Ovary (tissue), 7 donors: ENCODE measurements at regions not wholly inside any gene's neighbourhood (a gene's known extent, or its start where the extent isn't known, plus 50 kb on each side); places are given as distances from the start of the nearest gene placed in this dataset.
A peak's percentile ranks its signal among the peaks of the same experiment; 100 is the strongest.
"Not testable (repeated sequence)": the region's sequence is repeated elsewhere in the genome, so short reads cannot be mapped to it uniquely, and the experiment has no call there.

Experiments
- DNase-seq, 5 donors: peaks; one replicate each; pipeline ENCODE4 v3.0.0-alpha.2; 2019 to 2020
- H3K27ac ChIP-seq, 2 donors: fragments of 200-600 bp; one replicate each; pipeline versions ENCODE4 v1.5.1 to v1.8.0; 2019 to 2022
- H3K27me3 ChIP-seq: fragments of 200-600 bp; one replicate; pipeline ENCODE4 v1.8.0; 2022
- H3K36me3 ChIP-seq: fragments of 200-600 bp; sonication (generic); one replicate; pipeline ENCODE4 v1.5.1; 2019
- H3K4me1 ChIP-seq: one replicate; pipeline ENCODE4 v1.8.1; 2013; ENCODE audit warnings: mild to moderate bottlenecking, moderate library complexity; ENCODE audit not compliant: insufficient read depth
- H3K4me3 ChIP-seq: fragments of 200-600 bp; sonication (generic); one replicate; pipeline ENCODE4 v1.5.1; 2017
- H3K9me3 ChIP-seq, 2 donors: fragments of 200-600 bp in 1 of 2; sonication (generic) in 1 of 2; one replicate each; pipeline versions ENCODE4 v1.5.1 to v1.8.1; 2013 to 2019; ENCODE audit warnings: mild to moderate bottlenecking in 1 of 2, moderate library complexity in 1 of 2
- CTCF ChIP-seq, 3 donors: fragments of 450-650 bp in 2 of 3; fragments of 200-600 bp in 1 of 3; IDR thresholded peaks; one replicate each; pipeline versions ENCODE4 v1.5.1 to v1.8.0; 2016 to 2022; ENCODE audit warnings: antibody characterized with exemption in 3 of 3, mild to moderate bottlenecking in 1 of 3
- EP300 ChIP-seq: sonication (generic); formaldehyde crosslinking; IDR thresholded peaks from one replicate; pipeline ENCODE4 v1.6.1; 2017; ENCODE audit warnings: antibody characterized with exemption
- POLR2A ChIP-seq: fragments of 450-650 bp; IDR thresholded peaks from one replicate; pipeline ENCODE4 v1.6.1; 2017; ENCODE audit warnings: antibody characterized with exemption, mild to moderate bottlenecking, moderate library complexity
- WGBS, 3 donors: extraction: QIAGEN DNeasy Blood & Tissue Kit in 1 of 3; methylation state at CpG; one replicate each; pipeline versions ENCODE4 v1.1.5 to v1.1.7; 2013 to 2017; 5-methylcytosine and 5-hydroxymethylcytosine counted together
- intact Hi-C, 4 donors: fragments of 100-400 bp; cut with DNase I; formaldehyde crosslinking; loops; one replicate each; pipeline versions ENCODE4 v1.11.0 to v1.15.1; 2022 to 2023
- donor health status: DM: no; HTN: no; CAD: no; lungs with moderate emphysema.
- donor health status: DM: no; HTN: no; CAD: no.
- donor health status: Bipolar disorder and iron deficiency.
- donor health status: DM: no; HTN: no; CAD: no.
- donor health status: DM: yes; HTN: yes; CAD: no.

- TF ChIP-seq EP300: no peak
- no peak for TF ChIP-seq CTCF (IDR thresholded peaks at IDR 0.05)
- no peak for TF ChIP-seq POLR2A
- no peaks in the 10 kb centered on the region for H3K36me3 ChIP-seq
- H3K9me3 ChIP-seq: no peaks in the 10 kb centered on the region
- H3K27me3 ChIP-seq: no peaks in the 10 kb centered on the region
- no peaks in the 10 kb centered on the region for H3K4me1 ChIP-seq
- 83 to 87% (median 86%) methylated on average over 5 of the region's 5 CpGs for WGBS, 3 donors
- no peak for DNase-seq
- H3K4me3 ChIP-seq: no peak overlapping the region
- intact Hi-C loops: no loop called here
- H3K27ac ChIP-seq: no peak overlapping the region
These were observed 120.8 kb upstream of the PZP start for GRCh38 chr12:9329019-9329418.

- Histone ChIP-seq H3K27me3 (no peaks in the 10 kb centered on the region), H3K36me3 (no peaks in the 10 kb centered on the region), H3K4me1 (no peaks in the 10 kb centered on the region), H3K4me3 (no peak overlapping the region), H3K27ac (no peak overlapping the region), H3K9me3 (no peaks in the 10 kb centered on the region)
- TF ChIP-seq CTCF (IDR thresholded peaks at IDR 0.05) (no peak), POLR2A (no peak), EP300 (no peak)
- intact Hi-C loops: no loop called here
- WGBS, 3 donors: 66 to 82% (median 75%) methylated on average over 2 of the region's 2 CpGs
- no peak for DNase-seq
These were observed 119.9 kb upstream of the PZP start for GRCh38 chr12:9328065-9328464.

GRCh38 chr12:9327320-9327719 is 119.1 kb upstream of the PZP start:
- intact Hi-C loops: no loop called here
- H3K27ac ChIP-seq: no peak overlapping the region
- no peaks in the 10 kb centered on the region for H3K27me3 ChIP-seq
- DNase-seq: no peak
- H3K36me3 ChIP-seq: no peaks in the 10 kb centered on the region
- 81 to 88% (median 83%) methylated on average over 5 of the region's 5 CpGs for WGBS, 3 donors
- no peak overlapping the region for H3K4me3 ChIP-seq
- H3K4me1 ChIP-seq: no peaks in the 10 kb centered on the region
- no peaks in the 10 kb centered on the region for H3K9me3 ChIP-seq
- no peak for TF ChIP-seq EP300
- no peak for TF ChIP-seq CTCF (IDR thresholded peaks at IDR 0.05)
- no peak for TF ChIP-seq POLR2A

GRCh38 chr12:9326849-9327248 is 118.7 kb upstream of the PZP start:
- intact Hi-C loops, H3K36me3 ChIP-seq, H3K27me3 ChIP-seq, H3K4me3 ChIP-seq, H3K4me1 ChIP-seq, H3K9me3 ChIP-seq, DNase-seq, H3K27ac ChIP-seq: not testable (repeated sequence)
- 84 to 90% (median 86%) methylated on average over 14 of the region's 14 CpGs for WGBS, 3 donors

- H3K4me3 ChIP-seq: no peak overlapping the region
These were observed 117.9 kb upstream of the PZP start for GRCh38 chr12:9326085-9326484.

More at GRCh38 chr12:9326085-9326484, 117.9 kb upstream of the PZP start:
- no peaks in the 10 kb centered on the region for H3K27me3 ChIP-seq
- intact Hi-C loops: no loop called here
- 24 to 28% (median 24%) methylated on average over 12 of the region's 12 CpGs for WGBS, 3 donors
- no peaks in the 10 kb centered on the region for H3K36me3 ChIP-seq
- H3K9me3 ChIP-seq: no peaks in the 10 kb centered on the region
- H3K4me1 ChIP-seq: no peaks in the 10 kb centered on the region
- DNase-seq: peak in 1 of 5 donors; percentile 48
- H3K27ac ChIP-seq: no peak overlapping the region
- TF ChIP-seq POLR2A (no peak), EP300 (no peak), CTCF (IDR thresholded peaks at IDR 0.05) (no peak)
